Panc1 (cell line): ENCODE measurements at regions not wholly inside any gene's neighbourhood (a gene's known extent, or its start where the extent isn't known, plus 50 kb on each side); places are given as distances from the start of the nearest gene placed in this dataset.

Experiments used
- ATAC-seq: fragments of 200-7000 bp; cut with Tn5 transposase; 2 replicates; pipeline ENCODE4 v1.9.1; 2020; ENCODE audit warnings: mild to moderate bottlenecking, moderate library complexity
- BruUV-seq: library from RNA; stranded (reverse); fragments of 400-500 nt; replicated peaks from 2 replicates; lab custom pipeline; 2021; lab: Mats Ljungman, UMichigan
- CTCF ChIA-PET: fragments of 300-600 bp; sonication (Branson Sonifier 250); formaldehyde crosslinking; loops from one replicate; lab custom pipeline; 2022; ENCODE audit warnings: antibody characterized with exemption; lab: Charles Lee
- POLR2A ChIA-PET: fragments of 300-600 bp; sonication (Branson Sonifier 250); formaldehyde crosslinking; loops from one replicate; lab custom pipeline; 2022; ENCODE audit warnings: antibody characterized with exemption; lab: Charles Lee
- DNase-seq: peaks from one replicate; pipeline ENCODE4 v3.0.0-alpha.2; 2010; ENCODE audit warnings: low read depth, low spot score
- H3K27ac ChIP-seq: 2 replicates; pipeline ENCODE4 v1.5.1; 2011; ENCODE audit warnings: mild to moderate bottlenecking, low read length, inconsistent platforms
- H3K27me3 ChIP-seq: fragments of 200-500 bp; sonication (Bioruptor generic); 2 replicates; pipeline ENCODE4 v1.6.0; 2014; ENCODE audit warnings: low read length, inconsistent platforms; ENCODE audit not compliant: control insufficient read depth, insufficient read depth
- H3K36me3 ChIP-seq: fragments of 200-500 bp; sonication (Bioruptor generic); 2 replicates; pipeline ENCODE4 v1.5.1; 2014; ENCODE audit warnings: inconsistent platforms, mild to moderate bottlenecking, low read length, moderate library complexity; ENCODE audit not compliant: control insufficient read depth, insufficient read depth
- H3K4me1 ChIP-seq: 2 replicates; pipeline ENCODE4 v1.5.1; 2011; ENCODE audit warnings: inconsistent platforms, mild to moderate bottlenecking, low read length, moderate library complexity; ENCODE audit not compliant: control insufficient read depth, insufficient read depth
- H3K4me3 ChIP-seq, 2 experiments: 2 replicates each; pipeline ENCODE4 v1.5.1; 2011 to 2012; ENCODE audit warnings: low read depth in 2 of 2, low read length in 2 of 2, mild to moderate bottlenecking in 2 of 2, inconsistent platforms in 1 of 2, moderate library complexity in 1 of 2
- H3K9me3 ChIP-seq: fragments of 200-500 bp; sonication (Bioruptor generic); 2 replicates; pipeline ENCODE4 v1.5.1; 2014; ENCODE audit warnings: low read depth, mild to moderate bottlenecking, inconsistent platforms, low read length, moderate library complexity; ENCODE audit not compliant: control insufficient read depth, insufficient read depth
- CTCF ChIP-seq: fragments of 450-650 bp; IDR thresholded peaks from 2 replicates; pipeline ENCODE4 v1.5.1; 2017; ENCODE audit warnings: mild to moderate bottlenecking
- POLR2AphosphoS5 ChIP-seq: IDR thresholded peaks from 2 replicates; pipeline ENCODE4 v1.6.1; 2012; ENCODE audit warnings: mild to moderate bottlenecking, low read depth, low read length, moderate library complexity
- REST ChIP-seq, 2 experiments: IDR thresholded peaks; 2 replicates each; pipeline ENCODE4 v1.6.1; 2011 to 2012; ENCODE audit warnings: low read depth in 2 of 2, control low read depth in 1 of 2, low read length in 1 of 2, mild to moderate bottlenecking in 1 of 2, moderate library complexity in 1 of 2; ENCODE audit not compliant: insufficient read depth in 1 of 2
- SIN3A ChIP-seq: IDR thresholded peaks from 2 replicates; pipeline ENCODE4 v1.6.1; 2012; ENCODE audit warnings: low read depth, mild to moderate bottlenecking, low read length, moderate library complexity, borderline replicate concordance; ENCODE audit not compliant: insufficient read depth
- TCF7L2 ChIP-seq: IDR thresholded peaks from 2 replicates; pipeline ENCODE4 v1.6.1; 2011; ENCODE audit warnings: mild to moderate bottlenecking, low read depth, low read length, inconsistent platforms
- in situ Hi-C: cut with HindIII; loops from 2 replicates; pipeline ENCODE4 v1.10.0; 2016; ENCODE audit warnings: low sequenced_read_pairs, low pct_unique_long_range_greater_than_20kb
- intact Hi-C: fragments of 100-400 bp; cut with micrococcal nuclease; formaldehyde crosslinking; loops from one replicate; pipeline ENCODE4 v1.10.0; 2022; ENCODE audit not compliant: unreplicated experiment

- no TSS peak for BruUV-seq
- ChIA-PET POLR2A (no interaction called here), CTCF (no interaction called here)
These were observed 71.8 kb upstream of the ECE1 start for GRCh38 chr1:21362096-21362495.

GRCh38 chr1:21361506-21361905, 71.2 kb upstream of the ECE1 start:
- in situ Hi-C loops, result loop anchor here (10.0 kb wide), 1 partner anchor 117 kb away; no protein-coding TSS in a partner anchor
- ChIA-PET CTCF (interaction anchor here (0.6 to 1.4 kb wide), 3 partner anchors 9 to 304 kb away, joined by 4 to 6 read pairs (median 6); no protein-coding TSS in a partner anchor), POLR2A (interaction anchor here (0.7 kb wide), 1 partner anchor 289 kb away, joined by 4 read pairs; no protein-coding TSS in a partner anchor)
- Histone ChIP-seq H3K4me1 (no peaks in the 10 kb centered on the region), H3K36me3 (no peaks in the 10 kb centered on the region), H3K27me3 (no peaks in the 10 kb centered on the region), H3K27ac (no peak overlapping the region), H3K4me3 (no peak overlapping the region), H3K9me3 (no peaks in the 10 kb centered on the region)
- intact Hi-C loops, result no loop called here
- ATAC-seq, result no peak
- no peak for TF ChIP-seq SIN3A
- BruUV-seq, result no TSS peak
- no peak for DNase-seq

More at GRCh38 chr1:21362096-21362495, 71.8 kb upstream of the ECE1 start:
- H3K27me3 ChIP-seq, result no peaks in the 10 kb centered on the region
- DNase-seq, result no peak
- no peak overlapping the region for H3K4me3 ChIP-seq
- no peak overlapping the region for H3K27ac ChIP-seq
- TF ChIP-seq SIN3A (no peak), TCF7L2 (no peak), CTCF (no peak), REST (IDR thresholded peaks at IDR 0.05; ENCODE audit: insufficient read depth in 1 of 2, low read depth in 2 of 2, low read length in 1 of 2) (no peak), POLR2AphosphoS5 (no peak)
- no peaks in the 10 kb centered on the region for H3K4me1 ChIP-seq
- no peak for ATAC-seq
- H3K9me3 ChIP-seq, result no peaks in the 10 kb centered on the region
- H3K36me3 ChIP-seq, result no peaks in the 10 kb centered on the region
- in situ Hi-C loops, result loop anchor here (10.0 kb wide), 1 partner anchor 117 kb away; no protein-coding TSS in a partner anchor
- intact Hi-C loops, result no loop called here

- POLR2A ChIA-PET, result no interaction called here
- BruUV-seq, result no TSS peak
- no peak for ATAC-seq
- in situ Hi-C loops, result no loop called here
- Histone ChIP-seq H3K4me3 (no peak overlapping the region), H3K27ac (no peak overlapping the region), H3K4me1 (no peaks in the 10 kb centered on the region), H3K27me3 (no peaks in the 10 kb centered on the region), H3K36me3 (no peaks in the 10 kb centered on the region), H3K9me3 (no peaks in the 10 kb centered on the region)
- TF ChIP-seq REST (IDR thresholded peaks at IDR 0.05; ENCODE audit: insufficient read depth in 1 of 2, low read depth in 2 of 2, low read length in 1 of 2) (no peak), CTCF (no peak), TCF7L2 (no peak), POLR2AphosphoS5 (no peak), SIN3A (no peak)
- no peak for DNase-seq
- intact Hi-C loops, result no loop called here
- CTCF ChIA-PET, result no interaction called here
These were observed 66.9 kb upstream of the ECE1 start for GRCh38 chr1:21357161-21357560.
